ENCODE measurements at regions not wholly inside any gene's neighbourhood (a gene's known extent, or its start where the extent isn't known, plus 50 kb on each side); places are given as distances from the start of the nearest gene placed in this dataset.

DNA sequence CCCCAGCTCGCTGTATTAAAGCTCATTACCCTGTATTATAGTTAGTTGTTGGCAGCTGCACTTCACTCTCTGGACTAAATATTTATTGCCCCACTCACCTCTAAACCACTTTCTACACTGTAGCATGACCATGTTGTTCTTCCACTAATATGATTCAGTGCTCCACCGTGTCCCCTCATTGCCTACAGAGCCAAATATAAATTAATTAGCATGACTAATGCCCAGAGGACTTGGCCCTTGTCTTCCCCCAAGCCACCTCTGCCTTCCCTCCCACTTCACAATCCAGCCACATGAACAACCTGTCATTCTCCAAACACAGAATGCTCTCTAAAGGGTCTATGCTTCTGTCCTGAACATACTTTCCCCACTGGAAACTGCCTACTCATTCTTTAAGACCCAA is 276.5 kb downstream of the PLPP3 start:
- TF ChIP-seq TEAD4 (IDR thresholded peaks at IDR 0.05) (no peak), EP300 (IDR thresholded peaks at IDR 0.05; ENCODE audit: borderline replicate concordance) (no peak), EGR1 (IDR thresholded peaks at IDR 0.05) (no peak), NFIC (IDR thresholded peaks at IDR 0.05) (no peak), TAF1 (IDR thresholded peaks at IDR 0.05; ENCODE audit: low read depth) (no peak), TCF12 (IDR thresholded peaks at IDR 0.05; ENCODE audit: low read depth) (no peak), CEBPB (IDR thresholded peaks at IDR 0.05) (no peak), ZBTB7A (IDR thresholded peaks at IDR 0.05; ENCODE audit: low read depth) (no peak), CREB1 (IDR thresholded peaks at IDR 0.05; ENCODE audit: low read depth) (no peak), RAD21 (IDR thresholded peaks at IDR 0.05; ENCODE audit: low read depth) (no peak), FOXM1 (IDR thresholded peaks at IDR 0.05; ENCODE audit: borderline replicate concordance, low read depth) (no peak), YY1 (IDR thresholded peaks at IDR 0.05; ENCODE audit: low read depth) (no peak)
- TF ChIP-seq, protein P1, sequence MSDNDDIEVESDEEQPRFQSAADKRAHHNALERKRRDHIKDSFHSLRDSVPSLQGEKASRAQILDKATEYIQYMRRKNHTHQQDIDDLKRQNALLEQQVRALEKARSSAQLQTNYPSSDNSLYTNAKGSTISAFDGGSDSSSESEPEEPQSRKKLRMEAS (IDR thresholded peaks at IDR 0.05): no peak
- TF ChIP-seq, protein P2, sequence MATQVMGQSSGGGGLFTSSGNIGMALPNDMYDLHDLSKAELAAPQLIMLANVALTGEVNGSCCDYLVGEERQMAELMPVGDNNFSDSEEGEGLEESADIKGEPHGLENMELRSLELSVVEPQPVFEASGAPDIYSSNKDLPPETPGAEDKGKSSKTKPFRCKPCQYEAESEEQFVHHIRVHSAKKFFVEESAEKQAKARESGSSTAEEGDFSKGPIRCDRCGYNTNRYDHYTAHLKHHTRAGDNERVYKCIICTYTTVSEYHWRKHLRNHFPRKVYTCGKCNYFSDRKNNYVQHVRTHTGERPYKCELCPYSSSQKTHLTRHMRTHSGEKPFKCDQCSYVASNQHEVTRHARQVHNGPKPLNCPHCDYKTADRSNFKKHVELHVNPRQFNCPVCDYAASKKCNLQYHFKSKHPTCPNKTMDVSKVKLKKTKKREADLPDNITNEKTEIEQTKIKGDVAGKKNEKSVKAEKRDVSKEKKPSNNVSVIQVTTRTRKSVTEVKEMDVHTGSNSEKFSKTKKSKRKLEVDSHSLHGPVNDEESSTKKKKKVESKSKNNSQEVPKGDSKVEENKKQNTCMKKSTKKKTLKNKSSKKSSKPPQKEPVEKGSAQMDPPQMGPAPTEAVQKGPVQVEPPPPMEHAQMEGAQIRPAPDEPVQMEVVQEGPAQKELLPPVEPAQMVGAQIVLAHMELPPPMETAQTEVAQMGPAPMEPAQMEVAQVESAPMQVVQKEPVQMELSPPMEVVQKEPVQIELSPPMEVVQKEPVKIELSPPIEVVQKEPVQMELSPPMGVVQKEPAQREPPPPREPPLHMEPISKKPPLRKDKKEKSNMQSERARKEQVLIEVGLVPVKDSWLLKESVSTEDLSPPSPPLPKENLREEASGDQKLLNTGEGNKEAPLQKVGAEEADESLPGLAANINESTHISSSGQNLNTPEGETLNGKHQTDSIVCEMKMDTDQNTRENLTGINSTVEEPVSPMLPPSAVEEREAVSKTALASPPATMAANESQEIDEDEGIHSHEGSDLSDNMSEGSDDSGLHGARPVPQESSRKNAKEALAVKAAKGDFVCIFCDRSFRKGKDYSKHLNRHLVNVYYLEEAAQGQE (IDR thresholded peaks at IDR 0.05; ENCODE audit: low read depth): no peak
- TF ChIP-seq, protein P3, sequence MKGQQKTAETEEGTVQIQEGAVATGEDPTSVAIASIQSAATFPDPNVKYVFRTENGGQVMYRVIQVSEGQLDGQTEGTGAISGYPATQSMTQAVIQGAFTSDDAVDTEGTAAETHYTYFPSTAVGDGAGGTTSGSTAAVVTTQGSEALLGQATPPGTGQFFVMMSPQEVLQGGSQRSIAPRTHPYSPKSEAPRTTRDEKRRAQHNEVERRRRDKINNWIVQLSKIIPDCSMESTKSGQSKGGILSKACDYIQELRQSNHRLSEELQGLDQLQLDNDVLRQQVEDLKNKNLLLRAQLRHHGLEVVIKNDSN (IDR thresholded peaks at IDR 0.05): no peak

DNA sequence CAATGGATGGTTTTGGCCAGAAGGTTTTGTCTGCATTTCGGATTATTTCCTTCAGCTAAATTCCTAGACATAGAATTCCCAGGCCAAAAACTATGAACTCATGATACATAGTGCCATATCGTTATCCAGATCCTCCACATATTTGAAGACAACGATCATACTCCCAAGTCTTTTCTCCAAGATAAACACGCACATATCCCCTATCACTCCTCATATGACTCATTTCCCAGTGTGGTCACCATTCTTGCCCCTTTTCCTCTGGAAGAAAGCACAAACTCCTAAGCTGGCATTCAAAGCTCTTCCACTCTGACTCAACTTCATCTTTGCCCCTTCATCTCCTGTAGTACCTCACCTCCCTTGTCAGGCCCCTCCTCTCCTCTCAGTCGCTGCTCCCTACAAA is 277.6 kb downstream of the PLPP3 start:
- TF ChIP-seq ZBTB7A (IDR thresholded peaks at IDR 0.05; ENCODE audit: low read depth) (no peak), RAD21 (IDR thresholded peaks at IDR 0.05; ENCODE audit: low read depth) (no peak), TEAD4 (IDR thresholded peaks at IDR 0.05) (no peak), TAF1 (IDR thresholded peaks at IDR 0.05; ENCODE audit: low read depth) (no peak), CREB1 (IDR thresholded peaks at IDR 0.05; ENCODE audit: low read depth) (no peak), TCF12 (IDR thresholded peaks at IDR 0.05; ENCODE audit: low read depth) (no peak), EP300 (IDR thresholded peaks at IDR 0.05; ENCODE audit: borderline replicate concordance) (no peak), FOXM1 (IDR thresholded peaks at IDR 0.05; ENCODE audit: borderline replicate concordance, low read depth) (no peak), YY1 (IDR thresholded peaks at IDR 0.05; ENCODE audit: low read depth) (no peak), NFIC (IDR thresholded peaks at IDR 0.05) (no peak), CEBPB (IDR thresholded peaks at IDR 0.05) (no peak), EGR1 (IDR thresholded peaks at IDR 0.05) (no peak)
- TF ChIP-seq, protein P2 (IDR thresholded peaks at IDR 0.05; ENCODE audit: low read depth): no peak
- TF ChIP-seq, protein P3 (IDR thresholded peaks at IDR 0.05): no peak
- TF ChIP-seq, protein P1 (IDR thresholded peaks at IDR 0.05): no peak

DNA sequence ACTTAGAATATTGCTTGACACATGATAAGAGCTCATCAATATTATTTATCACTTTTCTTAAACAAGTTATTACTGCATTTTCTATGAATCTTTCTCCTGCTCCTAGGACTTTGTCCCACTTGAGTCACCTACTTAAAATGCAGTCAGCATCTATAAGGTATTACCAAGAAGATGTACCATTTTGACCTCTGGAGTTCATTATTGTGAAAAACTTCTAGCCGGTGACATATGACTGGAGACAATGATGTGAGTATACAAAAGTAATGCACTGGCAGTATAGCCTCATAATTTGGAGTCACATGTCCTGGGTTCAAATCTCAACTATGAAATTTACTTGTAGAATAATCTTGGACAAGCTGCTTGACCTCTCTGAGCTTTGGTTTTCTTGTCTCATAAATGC is 278.5 kb downstream of the PLPP3 start:
- TF ChIP-seq ZBTB7A (IDR thresholded peaks at IDR 0.05; ENCODE audit: low read depth) (no peak), CREB1 (IDR thresholded peaks at IDR 0.05; ENCODE audit: low read depth) (no peak), TAF1 (IDR thresholded peaks at IDR 0.05; ENCODE audit: low read depth) (no peak), CEBPB (IDR thresholded peaks at IDR 0.05) (no peak), RAD21 (IDR thresholded peaks at IDR 0.05; ENCODE audit: low read depth) (no peak), TCF12 (IDR thresholded peaks at IDR 0.05; ENCODE audit: low read depth) (no peak), EGR1 (IDR thresholded peaks at IDR 0.05) (no peak), FOXM1 (IDR thresholded peaks at IDR 0.05; ENCODE audit: borderline replicate concordance, low read depth) (no peak), TEAD4 (IDR thresholded peaks at IDR 0.05) (no peak), NFIC (IDR thresholded peaks at IDR 0.05) (no peak), YY1 (IDR thresholded peaks at IDR 0.05; ENCODE audit: low read depth) (no peak), EP300 (IDR thresholded peaks at IDR 0.05; ENCODE audit: borderline replicate concordance) (no peak)
- TF ChIP-seq, protein P1 (IDR thresholded peaks at IDR 0.05): no peak
- TF ChIP-seq, protein P2 (IDR thresholded peaks at IDR 0.05; ENCODE audit: low read depth): no peak
- TF ChIP-seq, protein P3 (IDR thresholded peaks at IDR 0.05): no peak
